WI38 (cell line): ENCODE measurements at regions not wholly inside any gene's neighbourhood (a gene's known extent, or its start where the extent isn't known, plus 50 kb on each side); places are given as distances from the start of the nearest gene placed in this dataset.
A peak's percentile ranks its signal among the peaks of the same experiment; 100 is the strongest.
"Not testable (repeated sequence)": the region's sequence is repeated elsewhere in the genome, so short reads cannot be mapped to it uniquely, and the experiment has no call there.

Experiments used
- H3K4me3 ChIP-seq: 2 replicates; pipeline ENCODE4 v1.5.1; 2011; ENCODE audit warnings: low read depth, mild to moderate bottlenecking, control low read depth, low read length
- TF ChIP-seq, protein P1 (sequence below): IDR thresholded peaks from 2 replicates; pipeline ENCODE4 v1.5.1; 2012; ENCODE audit warnings: low read depth, mild to moderate bottlenecking, control low read depth, low read length

DNA sequence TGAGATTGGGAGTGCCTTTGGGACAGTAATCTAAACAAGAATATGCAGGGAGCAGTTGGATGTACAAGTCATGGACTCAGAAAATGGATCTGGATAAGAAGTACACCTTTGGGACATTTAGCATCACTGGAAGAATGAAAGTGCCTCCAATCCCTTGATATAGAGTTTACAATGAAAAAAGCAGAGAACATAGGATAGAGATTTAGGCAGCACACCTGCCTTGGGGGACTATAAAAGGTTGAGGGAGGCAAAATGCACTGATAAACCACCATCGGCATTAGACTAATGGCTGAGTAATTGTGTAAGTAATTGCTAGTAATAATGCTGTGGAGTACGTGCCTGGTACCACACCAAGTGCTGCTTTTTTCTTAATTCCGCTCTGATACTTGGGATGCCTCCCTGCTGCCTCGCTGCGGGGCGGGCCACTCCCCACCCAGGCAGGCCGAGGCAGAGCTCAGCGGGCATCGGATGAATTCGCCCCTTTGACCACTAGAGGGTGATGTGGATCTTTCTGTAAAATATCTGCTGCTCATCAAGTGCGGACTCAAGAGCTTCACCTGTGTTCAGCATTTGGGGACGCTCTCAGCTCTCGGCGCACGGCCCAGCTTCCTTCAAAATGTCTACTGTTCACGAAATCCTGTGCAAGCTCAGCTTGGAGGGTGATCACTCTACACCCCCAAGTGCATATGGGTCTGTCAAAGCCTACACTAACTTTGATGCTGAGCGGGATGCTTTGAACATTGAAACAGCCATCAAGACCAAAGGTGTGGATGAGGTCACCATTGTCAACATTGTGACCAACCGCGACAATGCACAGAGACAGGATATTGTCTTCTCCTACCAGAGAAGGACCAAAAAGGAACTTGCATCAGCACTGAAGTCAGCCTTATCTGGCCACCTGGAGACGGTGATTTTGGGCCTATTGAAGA lies 99.9 kb downstream of the ANKRD18B start:
- TF ChIP-seq, protein P1, sequence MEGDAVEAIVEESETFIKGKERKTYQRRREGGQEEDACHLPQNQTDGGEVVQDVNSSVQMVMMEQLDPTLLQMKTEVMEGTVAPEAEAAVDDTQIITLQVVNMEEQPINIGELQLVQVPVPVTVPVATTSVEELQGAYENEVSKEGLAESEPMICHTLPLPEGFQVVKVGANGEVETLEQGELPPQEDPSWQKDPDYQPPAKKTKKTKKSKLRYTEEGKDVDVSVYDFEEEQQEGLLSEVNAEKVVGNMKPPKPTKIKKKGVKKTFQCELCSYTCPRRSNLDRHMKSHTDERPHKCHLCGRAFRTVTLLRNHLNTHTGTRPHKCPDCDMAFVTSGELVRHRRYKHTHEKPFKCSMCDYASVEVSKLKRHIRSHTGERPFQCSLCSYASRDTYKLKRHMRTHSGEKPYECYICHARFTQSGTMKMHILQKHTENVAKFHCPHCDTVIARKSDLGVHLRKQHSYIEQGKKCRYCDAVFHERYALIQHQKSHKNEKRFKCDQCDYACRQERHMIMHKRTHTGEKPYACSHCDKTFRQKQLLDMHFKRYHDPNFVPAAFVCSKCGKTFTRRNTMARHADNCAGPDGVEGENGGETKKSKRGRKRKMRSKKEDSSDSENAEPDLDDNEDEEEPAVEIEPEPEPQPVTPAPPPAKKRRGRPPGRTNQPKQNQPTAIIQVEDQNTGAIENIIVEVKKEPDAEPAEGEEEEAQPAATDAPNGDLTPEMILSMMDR, result peak; percentile 74
- H3K4me3 ChIP-seq, result no peak overlapping the region

DNA sequence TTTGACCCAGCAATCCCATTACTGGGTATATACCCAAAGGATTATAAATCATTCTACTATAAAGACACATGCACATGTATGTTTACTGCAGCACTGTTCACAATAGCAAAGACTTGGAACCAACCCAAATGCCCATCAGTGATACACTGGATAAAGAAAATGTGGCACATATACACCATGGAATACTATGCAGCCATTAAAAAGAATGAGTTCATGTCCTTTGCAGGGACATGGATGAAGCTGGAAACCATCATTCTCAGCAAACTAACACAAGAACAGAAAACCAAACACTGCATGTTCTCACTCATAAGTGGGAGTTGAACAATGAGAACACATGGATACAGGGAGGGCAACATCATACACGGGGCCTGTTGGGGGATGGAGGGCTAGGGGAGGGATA lies 104.3 kb downstream of the ANKRD18B start:
- H3K4me3 ChIP-seq, result not testable (repeated sequence)

DNA sequence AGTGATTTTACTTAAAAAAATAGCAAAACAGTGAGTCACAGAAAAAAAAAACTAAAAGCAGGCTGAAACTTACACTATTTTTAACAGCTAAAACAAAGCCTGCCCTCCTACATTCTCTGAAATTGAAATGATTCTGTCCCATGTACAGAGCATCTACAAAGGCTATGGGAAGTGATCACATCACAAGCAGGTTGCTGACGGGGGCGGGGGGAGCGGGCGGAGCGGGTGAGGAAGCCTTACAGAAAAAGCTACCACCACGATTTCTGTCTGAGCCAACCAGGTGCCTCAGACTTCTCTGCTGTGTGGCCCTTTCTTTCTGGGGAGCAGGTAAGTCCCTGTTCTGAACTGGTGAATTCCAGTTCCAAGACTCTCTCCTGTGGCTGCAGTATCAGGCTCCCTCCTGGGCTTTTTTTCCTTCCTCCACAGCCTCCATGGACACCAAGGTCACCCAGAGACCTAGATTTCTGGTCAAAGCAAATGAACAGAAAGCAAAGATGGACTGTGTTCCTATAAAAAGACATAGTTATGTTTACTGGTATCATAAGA lies 104.9 kb downstream of the ANKRD18B start:
- TF ChIP-seq, protein P1, result no peak
- H3K4me3 ChIP-seq, result no peak overlapping the region

DNA sequence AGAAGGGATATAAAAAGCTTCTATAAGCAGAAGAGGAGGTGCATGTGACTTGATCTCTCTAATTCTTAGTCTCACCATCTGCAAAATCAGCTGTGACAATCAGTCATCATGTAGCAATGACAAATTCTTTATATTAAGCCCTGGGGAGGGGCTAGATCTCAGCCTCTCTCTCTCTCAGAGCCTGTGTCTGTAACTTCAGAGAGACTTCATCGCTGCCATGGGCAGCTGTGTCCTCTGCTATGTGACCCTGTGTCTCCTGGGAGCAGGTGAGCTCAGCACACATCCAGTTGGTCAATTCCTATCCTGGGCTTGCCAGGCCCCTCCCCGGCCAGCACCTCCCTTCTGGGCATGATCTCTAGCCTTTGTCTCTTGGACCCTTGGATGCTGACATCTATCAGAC lies 109.6 kb downstream of the ANKRD18B start:
- H3K4me3 ChIP-seq, result no peak overlapping the region
- TF ChIP-seq, protein P1, result no peak

DNA sequence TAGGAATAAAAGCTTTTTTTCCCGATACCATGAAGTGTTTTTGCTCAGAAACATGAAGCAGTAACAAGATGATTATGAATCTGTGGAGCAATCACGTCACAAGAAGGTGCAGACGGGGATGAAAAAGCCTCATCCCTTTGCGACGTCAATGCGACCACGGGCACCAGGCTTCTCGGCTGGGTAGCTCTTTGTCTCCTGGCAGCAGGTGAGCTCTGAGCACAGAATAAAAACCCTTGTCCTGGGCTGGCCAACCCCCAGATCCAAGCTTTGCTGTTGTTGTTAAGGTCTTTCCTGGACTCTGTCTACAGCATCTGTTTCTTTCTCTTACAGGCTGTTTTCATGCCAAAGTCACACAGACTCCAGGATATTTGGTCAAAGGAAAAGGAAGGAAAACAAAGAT lies 113.8 kb downstream of the ANKRD18B start:
- H3K4me3 ChIP-seq, result no peak overlapping the region

DNA sequence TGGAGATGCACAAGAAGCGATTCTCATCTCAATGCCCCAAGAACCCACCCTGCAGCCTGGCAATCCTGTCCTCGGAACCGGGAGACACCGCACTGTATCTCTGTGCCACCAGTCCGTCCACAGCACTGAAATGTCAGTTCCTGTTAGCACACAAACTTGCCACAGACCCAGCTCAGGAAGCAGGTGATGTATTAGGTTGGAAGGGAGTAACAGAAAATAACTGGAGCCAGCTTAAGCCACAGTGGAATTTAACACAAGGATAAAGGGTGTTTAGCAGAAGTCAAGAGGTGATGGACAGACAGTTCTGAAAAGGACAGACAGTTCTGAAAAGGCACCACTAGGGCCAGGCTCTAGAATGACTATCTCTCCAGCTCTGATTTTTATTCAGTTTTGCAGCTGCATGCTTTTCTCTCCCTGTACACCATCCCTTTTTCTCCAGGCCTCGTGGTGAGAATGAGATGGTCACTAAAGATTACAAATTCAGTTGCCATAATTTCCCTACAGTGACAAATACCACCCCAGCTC lies 114.4 kb downstream of the ANKRD18B start:
- H3K4me3 ChIP-seq, result no peak overlapping the region
- TF ChIP-seq, protein P1, result no peak

More for the DNA sequence above, 113.8 kb downstream of the ANKRD18B start:
- TF ChIP-seq, protein P1, result no peak

GRCh38 chr9:33645706-33646105 lies 121.7 kb downstream of the ANKRD18B start:
- TF ChIP-seq, protein P1, result no peak
- H3K4me3 ChIP-seq, result no peak overlapping the region
